ENCODE measurements at regions not wholly inside any gene's neighbourhood (a gene's known extent, or its start where the extent isn't known, plus 50 kb on each side); places are given as distances from the start of the nearest gene placed in this dataset.
A peak's percentile ranks its signal among the peaks of the same experiment; 100 is the strongest.

- TF ChIP-seq, protein P1, sequence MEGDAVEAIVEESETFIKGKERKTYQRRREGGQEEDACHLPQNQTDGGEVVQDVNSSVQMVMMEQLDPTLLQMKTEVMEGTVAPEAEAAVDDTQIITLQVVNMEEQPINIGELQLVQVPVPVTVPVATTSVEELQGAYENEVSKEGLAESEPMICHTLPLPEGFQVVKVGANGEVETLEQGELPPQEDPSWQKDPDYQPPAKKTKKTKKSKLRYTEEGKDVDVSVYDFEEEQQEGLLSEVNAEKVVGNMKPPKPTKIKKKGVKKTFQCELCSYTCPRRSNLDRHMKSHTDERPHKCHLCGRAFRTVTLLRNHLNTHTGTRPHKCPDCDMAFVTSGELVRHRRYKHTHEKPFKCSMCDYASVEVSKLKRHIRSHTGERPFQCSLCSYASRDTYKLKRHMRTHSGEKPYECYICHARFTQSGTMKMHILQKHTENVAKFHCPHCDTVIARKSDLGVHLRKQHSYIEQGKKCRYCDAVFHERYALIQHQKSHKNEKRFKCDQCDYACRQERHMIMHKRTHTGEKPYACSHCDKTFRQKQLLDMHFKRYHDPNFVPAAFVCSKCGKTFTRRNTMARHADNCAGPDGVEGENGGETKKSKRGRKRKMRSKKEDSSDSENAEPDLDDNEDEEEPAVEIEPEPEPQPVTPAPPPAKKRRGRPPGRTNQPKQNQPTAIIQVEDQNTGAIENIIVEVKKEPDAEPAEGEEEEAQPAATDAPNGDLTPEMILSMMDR (IDR thresholded peaks at IDR 0.05; ENCODE audit: insufficient read depth, low read length, severe bottlenecking): no peak
- Histone ChIP-seq H3K27me3 (ENCODE audit: control insufficient read depth, insufficient read depth, low read length) (no peaks in the 10 kb centered on the region), H3K36me3 (ENCODE audit: control insufficient read depth, insufficient read depth, low read length) (no peaks in the 10 kb centered on the region), H3K4me3 (ENCODE audit: low read depth, low read length) (no peak overlapping the region)
- DNase-seq (ENCODE audit: low read depth) (no peak), FAIRE-seq (peak; percentile 52)
Measured at GRCh38 chr1:38331496-38332210, 285.1 kb upstream of the POU3F1 start.

DNA sequence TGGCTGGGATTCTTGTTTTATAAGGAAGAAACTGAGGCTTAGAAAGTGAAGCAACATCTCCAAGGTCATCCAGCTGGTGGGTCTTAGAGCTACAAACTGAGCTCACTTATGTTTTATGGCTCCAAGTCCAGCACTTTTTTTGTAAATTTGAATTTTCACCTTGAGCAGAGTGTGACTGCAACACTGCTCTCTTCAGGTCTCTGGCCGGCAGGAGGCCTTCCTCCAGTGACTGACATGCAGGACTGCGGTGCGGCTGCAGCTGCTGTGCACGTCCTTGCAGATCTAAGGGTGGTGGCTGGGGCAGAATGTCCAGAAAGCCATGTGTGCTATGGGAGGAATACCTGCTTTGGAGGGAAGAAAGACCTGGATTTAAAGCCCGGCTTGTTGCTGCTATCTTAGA lies 284.2 kb upstream of the POU3F1 start:
- TF ChIP-seq, protein P1 (IDR thresholded peaks at IDR 0.05; ENCODE audit: insufficient read depth, low read length, severe bottlenecking): no peak
- Histone ChIP-seq H3K36me3 (ENCODE audit: control insufficient read depth, insufficient read depth, low read length) (no peaks in the 10 kb centered on the region), H3K27me3 (ENCODE audit: control insufficient read depth, insufficient read depth, low read length) (no peaks in the 10 kb centered on the region), H3K4me3 (ENCODE audit: low read depth, low read length) (no peak overlapping the region)
- DNase-seq (ENCODE audit: low read depth) (no peak), FAIRE-seq (no peak)

DNA sequence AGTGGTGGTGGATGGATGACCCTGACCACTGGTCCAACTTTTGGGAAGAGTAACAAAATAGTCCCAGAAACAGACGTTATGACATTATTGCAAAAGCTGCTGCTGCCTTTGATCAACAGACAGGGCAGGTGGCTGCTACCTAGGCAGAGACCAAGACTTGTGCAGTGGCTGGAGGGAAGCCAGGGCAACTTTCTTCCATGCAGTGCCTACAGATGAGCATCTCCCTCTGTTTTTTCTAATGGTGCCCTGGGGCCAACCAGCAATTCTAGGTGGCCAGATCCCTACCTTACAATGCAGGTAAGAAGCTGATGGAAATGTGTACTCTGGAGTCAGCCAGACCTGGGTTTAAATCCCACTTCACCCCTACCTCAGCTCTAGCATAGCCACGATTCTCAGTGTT lies 283.1 kb upstream of the POU3F1 start:
- DNase-seq (ENCODE audit: low read depth) (no peak), FAIRE-seq (no peak)
- no peaks in the 10 kb centered on the region for H3K36me3 ChIP-seq (ENCODE audit: control insufficient read depth, insufficient read depth, low read length)
- H3K4me3 ChIP-seq (ENCODE audit: low read depth, low read length): no peak overlapping the region
- TF ChIP-seq, protein P1 (IDR thresholded peaks at IDR 0.05; ENCODE audit: insufficient read depth, low read length, severe bottlenecking): no peak
- H3K27me3 ChIP-seq (ENCODE audit: control insufficient read depth, insufficient read depth, low read length): no peaks in the 10 kb centered on the region

GRCh38 chr1:38328278-38329035 lies 281.9 kb upstream of the POU3F1 start:
- FAIRE-seq: peak; percentile 94

DNA sequence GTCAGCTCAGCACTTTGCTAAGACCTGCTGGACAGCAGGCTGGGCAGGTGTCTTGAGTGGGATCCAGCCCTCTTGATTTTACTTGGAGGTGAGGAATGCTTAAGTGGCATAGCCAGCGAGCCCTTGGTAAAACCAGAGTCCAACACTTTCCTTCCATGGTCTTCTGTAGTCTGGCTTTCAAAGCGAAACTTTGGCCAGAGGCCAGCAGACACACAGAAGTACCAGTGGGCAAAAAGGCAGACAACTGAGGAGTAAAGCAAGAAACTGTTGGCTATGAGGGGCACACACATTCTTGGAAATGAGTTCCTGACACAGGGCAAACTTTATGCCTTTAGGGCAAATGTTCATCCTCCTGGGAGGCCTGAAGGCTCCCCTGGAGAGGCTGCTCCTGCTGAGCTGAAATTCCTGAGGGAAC lies 281.0 kb upstream of the POU3F1 start:
- Histone ChIP-seq H3K36me3 (ENCODE audit: control insufficient read depth, insufficient read depth, low read length) (no peaks in the 10 kb centered on the region), H3K4me3 (ENCODE audit: low read depth, low read length) (no peak overlapping the region), H3K27me3 (ENCODE audit: control insufficient read depth, insufficient read depth, low read length) (no peaks in the 10 kb centered on the region)
- FAIRE-seq (no peak), DNase-seq (ENCODE audit: low read depth) (no peak)
- TF ChIP-seq, protein P1 (IDR thresholded peaks at IDR 0.05; ENCODE audit: insufficient read depth, low read length, severe bottlenecking): no peak

More at GRCh38 chr1:38328278-38329035, 281.9 kb upstream of the POU3F1 start:
- no peaks in the 10 kb centered on the region for H3K36me3 ChIP-seq (ENCODE audit: control insufficient read depth, insufficient read depth, low read length)
- H3K27me3 ChIP-seq (ENCODE audit: control insufficient read depth, insufficient read depth, low read length): no peaks in the 10 kb centered on the region
- no peak for DNase-seq (ENCODE audit: low read depth)
- TF ChIP-seq, protein P1 (IDR thresholded peaks at IDR 0.05; ENCODE audit: insufficient read depth, low read length, severe bottlenecking): no peak
- no peak overlapping the region for H3K4me3 ChIP-seq (ENCODE audit: low read depth, low read length)
